BE2C (cell line): ENCODE measurements at regions not wholly inside any gene's neighbourhood (a gene's known extent, or its start where the extent isn't known, plus 50 kb on each side); places are given as distances from the start of the nearest gene placed in this dataset.

Experiments used
- DNase-seq: peaks from one replicate; pipeline ENCODE4 v3.0.0-alpha.2; 2020
- H3K27me3 ChIP-seq: fragments of 250-450 bp; sonication (Bioruptor Pico); 2 replicates; pipeline ENCODE4 v1.5.1; 2020; ENCODE audit warnings: mild to moderate bottlenecking
- H3K36me3 ChIP-seq: fragments of 250-450 bp; sonication (Bioruptor Pico); 2 replicates; pipeline ENCODE4 v1.5.1; 2020; ENCODE audit warnings: mild to moderate bottlenecking
- H3K4me1 ChIP-seq: fragments of 250-450 bp; sonication (Bioruptor Pico); 2 replicates; pipeline ENCODE4 v1.5.1; 2020
- H3K4me3 ChIP-seq: 2 replicates; pipeline ENCODE4 v1.5.1; 2011; ENCODE audit warnings: low read depth, low read length
- H3K9me3 ChIP-seq: fragments of 250-450 bp; sonication (Bioruptor Pico); 2 replicates; pipeline ENCODE4 v1.5.1; 2020
- TF ChIP-seq, protein P1 (sequence below): IDR thresholded peaks from 2 replicates; pipeline ENCODE4 v1.5.1; 2012; ENCODE audit warnings: mild to moderate bottlenecking, low read depth, low read length

DNA sequence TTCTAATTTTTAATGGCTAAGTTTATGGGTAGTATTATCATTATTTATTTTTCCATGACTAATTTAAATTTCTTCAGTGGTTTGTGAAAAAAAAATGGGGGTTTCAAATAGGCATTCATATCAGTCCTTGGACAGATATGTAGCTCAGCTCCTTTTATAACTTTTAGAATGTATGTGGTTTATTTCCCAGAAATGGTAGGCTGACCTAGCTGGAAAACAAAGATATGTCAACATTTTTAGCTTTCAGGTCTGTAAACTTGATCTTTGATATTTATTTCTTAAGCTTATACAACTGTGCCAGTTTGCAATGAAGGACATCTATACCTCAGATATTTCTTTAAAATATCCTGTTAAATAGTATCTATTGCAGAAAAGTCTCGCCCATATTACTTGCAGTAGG is 1815.5 kb downstream of the SLITRK5 start:
- Histone ChIP-seq H3K9me3 (no peaks in the 10 kb centered on the region), H3K27me3 (no peaks in the 10 kb centered on the region), H3K4me1 (no peaks in the 10 kb centered on the region), H3K36me3 (no peaks in the 10 kb centered on the region), H3K4me3 (no peak overlapping the region)
- TF ChIP-seq, protein P1, sequence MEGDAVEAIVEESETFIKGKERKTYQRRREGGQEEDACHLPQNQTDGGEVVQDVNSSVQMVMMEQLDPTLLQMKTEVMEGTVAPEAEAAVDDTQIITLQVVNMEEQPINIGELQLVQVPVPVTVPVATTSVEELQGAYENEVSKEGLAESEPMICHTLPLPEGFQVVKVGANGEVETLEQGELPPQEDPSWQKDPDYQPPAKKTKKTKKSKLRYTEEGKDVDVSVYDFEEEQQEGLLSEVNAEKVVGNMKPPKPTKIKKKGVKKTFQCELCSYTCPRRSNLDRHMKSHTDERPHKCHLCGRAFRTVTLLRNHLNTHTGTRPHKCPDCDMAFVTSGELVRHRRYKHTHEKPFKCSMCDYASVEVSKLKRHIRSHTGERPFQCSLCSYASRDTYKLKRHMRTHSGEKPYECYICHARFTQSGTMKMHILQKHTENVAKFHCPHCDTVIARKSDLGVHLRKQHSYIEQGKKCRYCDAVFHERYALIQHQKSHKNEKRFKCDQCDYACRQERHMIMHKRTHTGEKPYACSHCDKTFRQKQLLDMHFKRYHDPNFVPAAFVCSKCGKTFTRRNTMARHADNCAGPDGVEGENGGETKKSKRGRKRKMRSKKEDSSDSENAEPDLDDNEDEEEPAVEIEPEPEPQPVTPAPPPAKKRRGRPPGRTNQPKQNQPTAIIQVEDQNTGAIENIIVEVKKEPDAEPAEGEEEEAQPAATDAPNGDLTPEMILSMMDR: no peak
- DNase-seq: no peak

- Histone ChIP-seq H3K36me3 (no peaks in the 10 kb centered on the region), H3K27me3 (no peaks in the 10 kb centered on the region), H3K4me3 (no peak overlapping the region), H3K9me3 (no peaks in the 10 kb centered on the region), H3K4me1 (peaks cover 3% of the 10 kb centered on the region; the same call in 1 of the 2 replicates)
- DNase-seq: no peak
- TF ChIP-seq, protein P1: no peak
Observed at GRCh38 chr13:89490661-89491060, 1819.5 kb downstream of the SLITRK5 start.

DNA sequence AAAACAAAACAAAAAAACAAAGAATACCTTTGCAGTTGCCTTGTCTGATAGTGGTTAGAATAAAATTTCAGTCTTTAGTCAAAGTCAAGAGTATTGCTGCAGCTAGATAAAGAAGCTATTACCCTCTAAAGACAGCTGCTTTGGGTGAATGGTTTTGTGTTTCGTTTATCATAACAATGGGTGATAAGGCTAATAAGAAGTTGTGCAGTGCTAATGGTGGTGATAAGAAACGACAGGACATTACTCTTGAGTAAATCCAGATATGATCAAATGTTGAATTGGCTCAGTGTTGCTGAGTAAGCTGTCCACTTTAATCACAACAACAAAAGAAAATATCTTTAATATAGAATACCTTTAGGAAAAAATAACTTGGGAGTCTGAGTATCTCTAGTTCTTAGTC is 1825.3 kb downstream of the SLITRK5 start:
- no peaks in the 10 kb centered on the region for H3K27me3 ChIP-seq
- no peak overlapping the region for H3K4me3 ChIP-seq
- DNase-seq: peak; percentile 16
- TF ChIP-seq, protein P1: no peak
- peaks cover 7% of the 10 kb centered on the region; the same call in 1 of the 2 replicates for H3K4me1 ChIP-seq
- no peaks in the 10 kb centered on the region for H3K36me3 ChIP-seq
- H3K9me3 ChIP-seq: no peaks in the 10 kb centered on the region

DNA sequence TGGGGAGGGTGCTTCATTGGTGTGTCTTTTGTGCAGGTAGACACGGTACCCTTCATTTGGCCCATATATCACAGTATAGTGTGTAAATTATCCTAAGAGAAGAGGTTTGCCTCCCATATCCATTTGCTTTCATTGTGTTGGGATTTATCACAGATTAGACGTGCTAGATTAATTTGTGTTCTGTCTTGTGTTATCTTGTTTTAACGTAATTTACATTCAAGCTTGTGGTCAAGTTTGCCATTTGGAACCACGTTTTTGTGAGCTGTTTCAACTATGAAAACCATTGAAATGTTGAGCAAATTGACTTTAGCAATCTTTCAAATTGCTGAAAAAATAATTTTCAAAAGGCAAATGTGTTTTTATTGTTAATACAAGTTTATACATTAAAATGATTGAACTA is 1826.5 kb downstream of the SLITRK5 start:
- DNase-seq: no peak
- TF ChIP-seq, protein P1: no peak
- Histone ChIP-seq H3K27me3 (no peaks in the 10 kb centered on the region), H3K4me1 (peaks cover 7% of the 10 kb centered on the region; the same call in 1 of the 2 replicates), H3K4me3 (no peak overlapping the region), H3K9me3 (no peaks in the 10 kb centered on the region), H3K36me3 (no peaks in the 10 kb centered on the region)

DNA sequence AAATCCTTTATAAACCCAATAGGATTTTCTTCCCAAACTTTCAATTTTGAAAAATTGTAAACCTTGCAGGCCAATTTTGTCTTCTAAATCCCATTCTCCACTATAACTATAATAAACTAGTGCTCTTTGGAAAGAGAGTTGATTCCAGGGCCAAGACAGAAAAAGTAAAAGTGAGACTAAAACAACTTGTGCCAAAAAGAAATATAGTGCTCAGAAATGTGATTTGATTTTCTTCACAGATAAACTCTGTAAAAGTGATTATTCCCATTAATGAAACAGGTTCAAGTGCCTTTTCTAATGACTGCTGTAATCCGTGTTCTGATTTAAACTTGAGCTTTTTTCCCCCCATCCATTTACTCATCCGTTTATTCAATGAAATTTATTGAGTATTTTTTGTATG is 1831.1 kb downstream of the SLITRK5 start:
- no peaks in the 10 kb centered on the region for H3K36me3 ChIP-seq
- no peaks in the 10 kb centered on the region for H3K9me3 ChIP-seq
- TF ChIP-seq, protein P1: no peak
- H3K4me3 ChIP-seq: no peak overlapping the region
- peaks cover 2% of the 10 kb centered on the region; the same call in 1 of the 2 replicates for H3K4me1 ChIP-seq
- no peaks in the 10 kb centered on the region for H3K27me3 ChIP-seq
- no peak for DNase-seq

DNA sequence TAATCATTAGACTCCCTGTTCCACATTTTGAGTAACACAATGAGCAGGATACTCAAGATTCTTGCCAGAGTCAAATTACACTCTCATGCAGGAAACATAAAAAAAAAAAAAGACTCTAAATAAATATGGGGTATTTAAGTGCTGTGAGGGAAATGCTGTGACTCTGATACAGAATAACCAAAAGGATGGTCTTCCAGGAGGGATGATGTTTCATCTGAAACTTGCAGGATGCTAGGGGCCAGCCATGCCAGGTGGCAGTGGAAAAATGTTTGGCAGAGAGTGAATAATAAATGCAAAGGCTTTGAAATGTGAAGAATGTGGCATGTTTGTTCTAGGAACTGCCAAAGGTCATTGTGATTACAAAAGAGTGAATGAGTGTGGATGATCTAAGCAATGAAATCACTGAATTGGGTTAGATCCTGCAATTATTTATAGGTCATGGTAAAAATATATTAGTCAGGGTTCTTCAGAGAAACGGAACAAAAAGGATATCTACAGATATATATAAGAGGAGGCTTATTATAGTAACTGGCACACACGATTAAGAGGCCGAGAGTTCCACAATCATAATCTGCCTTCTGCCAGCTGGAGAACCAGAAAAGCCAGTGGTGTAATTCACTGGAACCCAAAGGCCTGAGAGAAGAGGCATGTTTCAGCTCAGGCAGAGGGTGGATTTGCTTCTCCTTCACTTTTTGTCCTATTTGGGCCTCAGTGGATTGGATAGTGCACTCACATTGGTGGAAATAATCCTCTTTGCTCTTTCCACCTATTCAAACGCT is 1832.8 kb upstream of the MIR17HG start:
- H3K27me3 ChIP-seq: no peaks in the 10 kb centered on the region
- TF ChIP-seq, protein P1: no peak
- no peak overlapping the region for H3K4me3 ChIP-seq
- DNase-seq: no peak
- H3K4me1 ChIP-seq: no peaks in the 10 kb centered on the region
- H3K36me3 ChIP-seq: no peaks in the 10 kb centered on the region
- no peaks in the 10 kb centered on the region for H3K9me3 ChIP-seq
